ENCODE measurements at regions not wholly inside any gene's neighbourhood (a gene's known extent, or its start where the extent isn't known, plus 50 kb on each side); places are given as distances from the start of the nearest gene placed in this dataset.

GRCh38 chr16:85357924-85358505, 245.7 kb upstream of the CIBAR2 start:
- H3F3A ChIP-seq (replicated peaks; ENCODE audit: insufficient read depth) = peaks cover 15% of the 10 kb centered on the region
- peak overlapping the region in 1 of 2 experiments; percentile 77; a peak in 2 of 4 replicates for H3K27ac ChIP-seq (ENCODE audit: low read depth in 2 of 2, low read length in 1 of 2)
- no peak for DNase-seq
- H3K36me3 ChIP-seq (replicated peaks in 1 of 2; ENCODE audit: control insufficient read depth in 1 of 2, insufficient read depth in 2 of 2, low read length in 1 of 2) = no peaks in the 10 kb centered on the region
- H3K79me2 ChIP-seq (ENCODE audit: insufficient read depth) = no peaks in the 10 kb centered on the region
- no peaks in the 10 kb centered on the region for H3K27me3 ChIP-seq (ENCODE audit: insufficient read depth)
- no peak overlapping the region for H3K4me2 ChIP-seq
- 90% methylated on average over 14 of the region's 17 CpGs for WGBS (ENCODE audit: low lambda C conversion rate)
- H3K9ac ChIP-seq = no peak overlapping the region
- no peaks in the 10 kb centered on the region for H3K9me3 ChIP-seq
- ChIA-PET CTCF (interaction anchor here (1.2 to 1.7 kb wide), 2 partner anchors 13 to 23 kb away, joined by 3 to 8 read pairs; no protein-coding TSS in a partner anchor), POLR2A (no interaction called here)
- no peaks in the 10 kb centered on the region for H3K9me2 ChIP-seq
- TF ChIP-seq REST (IDR thresholded peaks at IDR 0.05; ENCODE audit: low read depth, low read length) = no peak
- TF ChIP-seq IRF3 (IDR thresholded peaks at IDR 0.05; ENCODE audit: low read depth, low read length) = no peak
- no peak for TF ChIP-seq SMC3 (IDR thresholded peaks at IDR 0.05; ENCODE audit: low read depth, low read length)
- TF ChIP-seq FOXJ3 (CRISPR knock-in tag; IDR thresholded peaks at IDR 0.05) = no peak
- no peak for TF ChIP-seq RCOR1 (IDR thresholded peaks at IDR 0.05; ENCODE audit: low read length)
- no peak for TF ChIP-seq FOSL2 (IDR thresholded peaks at IDR 0.05; ENCODE audit: borderline replicate concordance, low read depth)
- no peak overlapping the region for H3K4me3 ChIP-seq (ENCODE audit: low read depth in 2 of 2, low read length in 1 of 2)
- H2AFZ ChIP-seq (ENCODE audit: low read depth) = no peak overlapping the region
- H3K4me1 ChIP-seq (ENCODE audit: control insufficient read depth in 1 of 2, insufficient read depth in 2 of 2, low read depth in 1 of 2, low read length in 1 of 2) = peaks cover 12 to 88% of the 10 kb centered on the region in 2 experiments; a peak in 2 of 4 replicates
- no peaks in the 10 kb centered on the region for H4K20me1 ChIP-seq (ENCODE audit: insufficient read depth)

- 88% methylated on average over 4 of the region's 10 CpGs for WGBS (ENCODE audit: low lambda C conversion rate)
- Histone ChIP-seq H3F3A (replicated peaks; ENCODE audit: insufficient read depth) (peaks cover 15% of the 10 kb centered on the region), H3K9me3 (no peaks in the 10 kb centered on the region), H3K4me3 (ENCODE audit: low read depth in 2 of 2, low read length in 1 of 2) (no peak overlapping the region), H3K36me3 (replicated peaks in 1 of 2; ENCODE audit: control insufficient read depth in 1 of 2, insufficient read depth in 2 of 2, low read length in 1 of 2) (no peaks in the 10 kb centered on the region), H3K27me3 (ENCODE audit: insufficient read depth) (no peaks in the 10 kb centered on the region), H3K4me1 (ENCODE audit: control insufficient read depth in 1 of 2, insufficient read depth in 2 of 2, low read depth in 1 of 2, low read length in 1 of 2) (peaks cover 12 to 85% of the 10 kb centered on the region in 2 experiments; a peak in 2 of 4 replicates), H3K27ac (ENCODE audit: low read depth in 2 of 2, low read length in 1 of 2) (peak overlapping the region in 1 of 2 experiments; percentile 77; a peak in 2 of 4 replicates), H3K9ac (no peak overlapping the region), H2AFZ (ENCODE audit: low read depth) (no peak overlapping the region), H3K79me2 (ENCODE audit: insufficient read depth) (no peaks in the 10 kb centered on the region), H3K4me2 (no peak overlapping the region), H4K20me1 (ENCODE audit: insufficient read depth) (no peaks in the 10 kb centered on the region), H3K9me2 (no peaks in the 10 kb centered on the region)
- TF ChIP-seq GATA2 (CRISPR knock-in tag; IDR thresholded peaks at IDR 0.05) = 0 out of 2 replicates have a peak, but pooled peaks have one; percentile 22
- no peak for TF ChIP-seq NFIC (IDR thresholded peaks at IDR 0.05; ENCODE audit: borderline replicate concordance)
- POLR2A ChIA-PET = no interaction called here
- no peak for DNase-seq
- CTCF ChIA-PET = interaction anchor here (1.0 to 15.0 kb wide), 6 partner anchors 12 to 170 kb away, joined by 3 to 144 read pairs (median 5); no protein-coding TSS in a partner anchor
Observed at GRCh38 chr16:85358704-85359146, 246.5 kb upstream of the CIBAR2 start.
